K562 (cell line): ENCODE measurements at regions not wholly inside any gene's neighbourhood (a gene's known extent, or its start where the extent isn't known, plus 50 kb on each side); places are given as distances from the start of the nearest gene placed in this dataset.

ENCODE experiments used
- ATAC-seq: fragments of 200-7000 bp; cut with Tn5 transposase; 3 replicates; pipeline ENCODE4 v1.9.1; 2020; ENCODE audit warnings: moderate library complexity
- BruUV-seq: library from RNA; stranded (reverse); fragments of 400-500 nt; replicated peaks from 2 replicates; lab custom pipeline; 2021; lab: Mats Ljungman, UMichigan
- CTCF ChIA-PET: fragments of 300-600 bp; formaldehyde crosslinking; extraction: SDS; loops from one replicate; lab custom pipeline; 2021; ENCODE audit warnings: low intra/inter-chr PET ratio; lab: Yijun Ruan, JAX
- POLR2A ChIA-PET: fragments of 300-600, 350-650 bp; sonication (Branson Sonifier 250); formaldehyde crosslinking; extraction: SDS; loops from one replicate; lab custom pipeline; 2021; ENCODE audit warnings: antibody characterized with exemption, inconsistent platforms; lab: Yijun Ruan, JAX
- DNase-seq, 4 experiments: peaks; one replicate each; pipeline versions ENCODE4 v3.0.0 to v3.0.0-alpha.2; 2011 to 2018; ENCODE audit warnings: low spot score in 3 of 4, mixed read lengths in 3 of 4; ENCODE audit errors: extremely low read depth in 1 of 4
- FAIRE-seq: peaks from 2 replicates; lab custom pipeline; 2011; peaks lifted over from hg19 to GRCh38; lab: Jason Lieb, UNC
- H2AFZ ChIP-seq: 2 replicates; pipeline ENCODE4 v1.6.0; 2011; ENCODE audit warnings: low read depth, low read length, control low read depth, inconsistent platforms
- H3K27ac ChIP-seq: fragments of 200-600 bp; 3 replicates; pipeline ENCODE4 v1.8.0; 2011; ENCODE audit warnings: low read depth, mild to moderate bottlenecking, control low read depth, inconsistent platforms, low read length, moderate library complexity, mixed read lengths; ENCODE audit errors: extremely low read depth
- H3K27me3 ChIP-seq, 2 experiments: fragments of 300-600 bp in 1 of 2; 2 replicates in 1 of 2; 3 replicates in 1 of 2; pipeline versions ENCODE4 v1.6.0 to v1.8.0; 2011; ENCODE audit warnings: inconsistent platforms in 2 of 2, low read length in 2 of 2, mild to moderate bottlenecking in 1 of 2, mixed read lengths in 1 of 2, moderate library complexity in 1 of 2; ENCODE audit not compliant: control insufficient read depth in 2 of 2, insufficient read depth in 2 of 2
- H3K36me3 ChIP-seq: fragments of 300-600 bp; 3 replicates; pipeline ENCODE4 v1.8.0; 2011; ENCODE audit warnings: mild to moderate bottlenecking, low read length, inconsistent platforms; ENCODE audit not compliant: control insufficient read depth, insufficient read depth
- H3K4me1 ChIP-seq, 2 experiments: fragments of 200-600 bp in 1 of 2; replicated peaks in 1 of 2; 2 replicates in 1 of 2; 3 replicates in 1 of 2; pipeline versions ENCODE4 v1.5.1 to v1.8.0; 2011; ENCODE audit warnings: inconsistent platforms in 2 of 2, low read length in 2 of 2, mild to moderate bottlenecking in 1 of 2, mixed read lengths in 1 of 2, moderate library complexity in 1 of 2; ENCODE audit not compliant: control insufficient read depth in 2 of 2, insufficient read depth in 2 of 2
- H3K4me2 ChIP-seq: 2 replicates; pipeline ENCODE4 v1.6.1; 2011; ENCODE audit warnings: low read length, control low read depth, inconsistent platforms, mixed read lengths; ENCODE audit not compliant: insufficient read depth
- H3K4me3 ChIP-seq: fragments of 200-600 bp; sonication (generic), shearing (Covaris generic); 2 replicates; pipeline ENCODE4 v1.5.1; 2016; ENCODE audit warnings: control low read depth, inconsistent platforms
- H3K79me2 ChIP-seq: fragments of 200-600 bp; 3 replicates; pipeline ENCODE4 v1.8.0; 2011; ENCODE audit warnings: low read length, inconsistent platforms; ENCODE audit not compliant: control insufficient read depth, insufficient read depth
- H3K9ac ChIP-seq, 2 experiments: 2 replicates each; pipeline versions ENCODE4 v1.6.0 to v1.6.1; 2011; ENCODE audit warnings: low read depth in 2 of 2, low read length in 2 of 2, control low read depth in 1 of 2, inconsistent platforms in 1 of 2, mild to moderate bottlenecking in 1 of 2, mixed read lengths in 1 of 2; ENCODE audit not compliant: insufficient read depth in 1 of 2
- H3K9me1 ChIP-seq: one replicate; pipeline ENCODE4 v1.6.0; 2011; ENCODE audit warnings: inconsistent platforms, mild to moderate bottlenecking, low read length, moderate library complexity; ENCODE audit not compliant: control insufficient read depth, insufficient read depth
- H3K9me3 ChIP-seq: replicated peaks from 2 replicates; pipeline ENCODE4 v1.5.1; 2011; ENCODE audit warnings: low read depth, low read length, inconsistent platforms; ENCODE audit not compliant: control insufficient read depth, insufficient read depth
- H4K20me1 ChIP-seq: replicated peaks from 2 replicates; pipeline ENCODE4 v1.6.1; 2011; ENCODE audit warnings: low read length, inconsistent platforms, mixed read lengths; ENCODE audit not compliant: control insufficient read depth, insufficient read depth
- E2F3 ChIP-seq: fragments of 250-450 bp; sonication (Bioruptor Pico); IDR thresholded peaks from 2 replicates; pipeline ENCODE4 v1.4.0; 2020; ENCODE audit warnings: mild to moderate bottlenecking
- GATAD2B ChIP-seq: fragments of 450-650 bp; IDR thresholded peaks from 2 replicates; pipeline ENCODE4 v1.6.1; 2017; ENCODE audit warnings: mild to moderate bottlenecking, borderline replicate concordance
- GTF2A2 ChIP-seq: IDR thresholded peaks from 2 replicates; pipeline ENCODE4 v1.6.1; 2016; ENCODE audit warnings: mild to moderate bottlenecking, missing genetic modification characterization, missing compliant biosample characterization
- SP1 ChIP-seq: sonication (generic); formaldehyde crosslinking; IDR thresholded peaks from 2 replicates; pipeline ENCODE4 v1.8.1; 2022; ENCODE audit warnings: mild to moderate bottlenecking, missing genetic modification reagents
- ZNF592 ChIP-seq: fragments of 450-650 bp; IDR thresholded peaks from 2 replicates; pipeline ENCODE4 v1.6.1; 2017; ENCODE audit warnings: antibody characterized with exemption, mild to moderate bottlenecking
- WGBS: fragments of 100-300 bp; shearing (Covaris generic); methylation state at CpG from one replicate; pipeline ENCODE4 v1.1.6; 2016; ENCODE audit warnings: low coverage, mixed read lengths; ENCODE audit not compliant: insufficient coverage; ENCODE audit errors: missing lambda C conversion rate; 5-methylcytosine and 5-hydroxymethylcytosine counted together
- in situ Hi-C: fragments of 300-500 bp; cut with MboI; formaldehyde crosslinking; loops from 4 replicates; pipeline ENCODE4 v1.15.0; 2018; ENCODE audit warnings: inconsistent platforms, mixed read lengths
- intact Hi-C: fragments of 100-400 bp; cut with micrococcal nuclease; formaldehyde crosslinking; loops from 2 replicates; pipeline ENCODE4 v1.14.2; 2022
- TF ChIP-seq, protein P1 (sequence below), 2 experiments: fragments of 450-650 bp; formaldehyde crosslinking in 1 of 2; IDR thresholded peaks; 2 replicates each; pipeline versions ENCODE4 v1.4.0 to v1.6.1; 2014 to 2020; ENCODE audit warnings: mild to moderate bottlenecking in 2 of 2, borderline replicate concordance in 1 of 2, low read depth in 1 of 2

- TF ChIP-seq ZNF592 = no peak
- TF ChIP-seq GATAD2B = no peak
- TF ChIP-seq, all 486 proteins: peak for 0
Measured at GRCh38 chr5:91521334-91521733, 138.2 kb upstream of the ARRDC3 start (continued).

DNA sequence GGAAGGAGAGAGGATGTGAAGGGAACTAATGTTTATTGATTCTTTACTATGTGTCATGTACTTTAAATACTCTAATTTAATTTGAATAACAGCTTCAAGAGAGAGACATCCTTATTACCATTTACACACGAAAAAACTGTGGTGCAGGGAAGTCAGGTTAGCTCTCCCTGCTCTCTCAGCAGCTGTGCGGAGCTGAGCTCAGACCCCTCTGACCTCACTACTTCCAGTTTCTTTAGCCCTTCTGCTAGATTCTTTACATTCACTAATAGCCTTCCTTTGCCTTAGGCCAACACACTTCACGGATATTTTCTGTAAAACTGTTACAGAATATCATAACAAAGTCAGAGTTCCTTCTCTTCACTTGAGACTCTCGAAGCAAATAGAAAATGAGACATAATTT is 131.3 kb upstream of the ARRDC3 start:
- no peaks in the 10 kb centered on the region for H3K27me3 ChIP-seq
- no peak overlapping the region for H2AFZ ChIP-seq
- H3K4me1 ChIP-seq = no peaks in the 10 kb centered on the region
- ChIA-PET POLR2A (no interaction called here), CTCF (no interaction called here)
- H3K9me1 ChIP-seq = no peaks in the 10 kb centered on the region
- no peaks in the 10 kb centered on the region for H4K20me1 ChIP-seq
- FAIRE-seq (no peak), DNase-seq (no peak), ATAC-seq (no peak)
- H3K9me3 ChIP-seq = no peaks in the 10 kb centered on the region
- H3K27ac ChIP-seq = no peak overlapping the region
- WGBS = 0% methylated on average over 4 of the region's 4 CpGs
- intact Hi-C loops (no loop called here), in situ Hi-C loops (no loop called here)
- H3K36me3 ChIP-seq = no peaks in the 10 kb centered on the region
- H3K4me3 ChIP-seq = no peak overlapping the region
- no TSS peak for BruUV-seq
- no peak overlapping the region for H3K9ac ChIP-seq
- H3K4me2 ChIP-seq = no peak overlapping the region
- H3K79me2 ChIP-seq = no peaks in the 10 kb centered on the region
- TF ChIP-seq SP1 (CRISPR knock-in tag) (no peak), E2F3 (CRISPR knock-in tag) (no peak), GTF2A2 (tag) (no peak)
- TF ChIP-seq, protein P1, sequence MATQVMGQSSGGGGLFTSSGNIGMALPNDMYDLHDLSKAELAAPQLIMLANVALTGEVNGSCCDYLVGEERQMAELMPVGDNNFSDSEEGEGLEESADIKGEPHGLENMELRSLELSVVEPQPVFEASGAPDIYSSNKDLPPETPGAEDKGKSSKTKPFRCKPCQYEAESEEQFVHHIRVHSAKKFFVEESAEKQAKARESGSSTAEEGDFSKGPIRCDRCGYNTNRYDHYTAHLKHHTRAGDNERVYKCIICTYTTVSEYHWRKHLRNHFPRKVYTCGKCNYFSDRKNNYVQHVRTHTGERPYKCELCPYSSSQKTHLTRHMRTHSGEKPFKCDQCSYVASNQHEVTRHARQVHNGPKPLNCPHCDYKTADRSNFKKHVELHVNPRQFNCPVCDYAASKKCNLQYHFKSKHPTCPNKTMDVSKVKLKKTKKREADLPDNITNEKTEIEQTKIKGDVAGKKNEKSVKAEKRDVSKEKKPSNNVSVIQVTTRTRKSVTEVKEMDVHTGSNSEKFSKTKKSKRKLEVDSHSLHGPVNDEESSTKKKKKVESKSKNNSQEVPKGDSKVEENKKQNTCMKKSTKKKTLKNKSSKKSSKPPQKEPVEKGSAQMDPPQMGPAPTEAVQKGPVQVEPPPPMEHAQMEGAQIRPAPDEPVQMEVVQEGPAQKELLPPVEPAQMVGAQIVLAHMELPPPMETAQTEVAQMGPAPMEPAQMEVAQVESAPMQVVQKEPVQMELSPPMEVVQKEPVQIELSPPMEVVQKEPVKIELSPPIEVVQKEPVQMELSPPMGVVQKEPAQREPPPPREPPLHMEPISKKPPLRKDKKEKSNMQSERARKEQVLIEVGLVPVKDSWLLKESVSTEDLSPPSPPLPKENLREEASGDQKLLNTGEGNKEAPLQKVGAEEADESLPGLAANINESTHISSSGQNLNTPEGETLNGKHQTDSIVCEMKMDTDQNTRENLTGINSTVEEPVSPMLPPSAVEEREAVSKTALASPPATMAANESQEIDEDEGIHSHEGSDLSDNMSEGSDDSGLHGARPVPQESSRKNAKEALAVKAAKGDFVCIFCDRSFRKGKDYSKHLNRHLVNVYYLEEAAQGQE (IDR thresholded peaks at IDR 0.05; ENCODE audit: borderline replicate concordance) = no peak
- TF ChIP-seq, protein P1 (CRISPR knock-in tag; IDR thresholded peaks at IDR 0.05; ENCODE audit: low read depth) = no peak
